Endothelial cell (in vitro differentiated cells): ENCODE measurements at regions not wholly inside any gene's neighbourhood (a gene's known extent, or its start where the extent isn't known, plus 50 kb on each side); places are given as distances from the start of the nearest gene placed in this dataset.

Experiments used
- DNase-seq: peaks from one replicate; pipeline ENCODE4 v3.0.0; 2021; ENCODE audit warnings: low spot score
- H3K27ac Mint-ChIP-seq: one replicate; pipeline ENCODE4 v1.8.0; 2021; ENCODE audit warnings: mixed read lengths, inconsistent platforms; ENCODE audit not compliant: unreplicated experiment
- H3K27me3 Mint-ChIP-seq: one replicate; pipeline ENCODE4 v1.8.0; 2021; ENCODE audit warnings: mild to moderate bottlenecking, moderate library complexity, mixed read lengths, inconsistent platforms; ENCODE audit not compliant: unreplicated experiment
- H3K36me3 Mint-ChIP-seq: one replicate; pipeline ENCODE4 v1.8.0; 2021; ENCODE audit warnings: mild to moderate bottlenecking, low read depth, mixed read lengths, inconsistent platforms; ENCODE audit not compliant: unreplicated experiment
- H3K4me1 Mint-ChIP-seq: one replicate; pipeline ENCODE4 v1.8.0; 2021; ENCODE audit warnings: mild to moderate bottlenecking, mixed read lengths, inconsistent platforms; ENCODE audit not compliant: unreplicated experiment
- H3K4me3 Mint-ChIP-seq: one replicate; pipeline ENCODE4 v1.8.0; 2021; ENCODE audit warnings: mild to moderate bottlenecking, mixed read lengths, inconsistent platforms; ENCODE audit not compliant: unreplicated experiment
- H3K9me3 Mint-ChIP-seq: one replicate; pipeline ENCODE4 v1.8.0; 2021; ENCODE audit warnings: mixed read lengths, inconsistent platforms; ENCODE audit not compliant: unreplicated experiment
- TF ChIP-seq, protein P1 (sequence below): fragments of 200-600 bp; sonication (generic); IDR thresholded peaks from one replicate; pipeline ENCODE4 v1.5.0; 2021; ENCODE audit warnings: antibody characterized with exemption; ENCODE audit not compliant: unreplicated experiment

DNA sequence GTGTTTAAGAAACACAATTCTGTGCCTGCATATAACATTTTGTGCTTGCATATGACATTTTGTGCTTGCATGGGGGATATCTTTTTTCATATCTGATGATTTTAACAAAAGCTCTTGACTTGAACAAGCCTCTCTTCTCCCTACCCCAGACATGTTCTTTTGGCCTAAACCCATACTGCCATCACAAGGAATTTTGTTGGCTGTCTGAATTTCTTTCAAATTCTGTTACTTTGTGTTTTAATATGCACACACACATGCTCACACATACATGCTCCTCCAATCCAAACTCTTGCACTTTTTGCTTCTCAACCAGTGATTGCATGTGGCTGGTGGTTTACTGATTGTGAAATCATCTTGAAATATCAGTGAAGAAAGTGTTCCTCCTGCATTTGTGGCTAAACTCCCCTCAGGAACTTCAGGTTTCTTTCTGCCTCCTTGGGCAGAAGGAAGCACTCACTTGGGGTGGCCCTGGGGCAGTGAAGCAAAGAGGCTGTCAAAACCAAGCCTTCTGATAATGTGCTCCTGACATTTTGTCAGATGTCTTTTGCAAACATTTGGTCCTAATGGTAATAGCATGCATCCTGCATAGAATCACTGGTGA is 377.2 kb upstream of the KLF4 start:
- no peak for DNase-seq
- no peaks in the 10 kb centered on the region for H3K4me1 Mint-ChIP-seq
- peaks cover 2% of the 10 kb centered on the region for H3K27me3 Mint-ChIP-seq
- H3K27ac Mint-ChIP-seq, result no peak overlapping the region
- no peaks in the 10 kb centered on the region for H3K36me3 Mint-ChIP-seq
- H3K9me3 Mint-ChIP-seq, result no peaks in the 10 kb centered on the region
- TF ChIP-seq, protein P1, sequence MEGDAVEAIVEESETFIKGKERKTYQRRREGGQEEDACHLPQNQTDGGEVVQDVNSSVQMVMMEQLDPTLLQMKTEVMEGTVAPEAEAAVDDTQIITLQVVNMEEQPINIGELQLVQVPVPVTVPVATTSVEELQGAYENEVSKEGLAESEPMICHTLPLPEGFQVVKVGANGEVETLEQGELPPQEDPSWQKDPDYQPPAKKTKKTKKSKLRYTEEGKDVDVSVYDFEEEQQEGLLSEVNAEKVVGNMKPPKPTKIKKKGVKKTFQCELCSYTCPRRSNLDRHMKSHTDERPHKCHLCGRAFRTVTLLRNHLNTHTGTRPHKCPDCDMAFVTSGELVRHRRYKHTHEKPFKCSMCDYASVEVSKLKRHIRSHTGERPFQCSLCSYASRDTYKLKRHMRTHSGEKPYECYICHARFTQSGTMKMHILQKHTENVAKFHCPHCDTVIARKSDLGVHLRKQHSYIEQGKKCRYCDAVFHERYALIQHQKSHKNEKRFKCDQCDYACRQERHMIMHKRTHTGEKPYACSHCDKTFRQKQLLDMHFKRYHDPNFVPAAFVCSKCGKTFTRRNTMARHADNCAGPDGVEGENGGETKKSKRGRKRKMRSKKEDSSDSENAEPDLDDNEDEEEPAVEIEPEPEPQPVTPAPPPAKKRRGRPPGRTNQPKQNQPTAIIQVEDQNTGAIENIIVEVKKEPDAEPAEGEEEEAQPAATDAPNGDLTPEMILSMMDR, result no peak
- no peak overlapping the region for H3K4me3 Mint-ChIP-seq

DNA sequence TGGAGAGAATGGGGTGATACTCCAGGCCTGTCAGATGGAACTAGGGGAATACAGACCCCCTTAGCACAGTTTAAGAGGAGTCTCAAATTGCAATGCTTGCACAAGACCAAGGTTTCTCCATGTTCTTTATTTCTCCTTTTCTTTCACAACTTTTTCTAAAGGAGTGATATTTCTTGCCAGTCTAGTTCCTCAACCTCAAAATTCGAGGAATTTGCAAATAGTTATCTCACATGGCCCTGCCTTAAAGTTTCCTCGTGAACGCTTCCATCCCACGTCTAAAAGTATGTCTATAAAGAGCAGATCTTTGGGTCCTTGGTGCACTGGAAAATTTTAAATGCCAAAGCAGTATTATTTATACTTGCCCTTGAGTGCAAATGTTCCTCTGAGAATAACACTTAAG is 373.8 kb upstream of the KLF4 start:
- Mint-ChIP-seq H3K27ac (no peak overlapping the region), H3K4me1 (no peaks in the 10 kb centered on the region), H3K36me3 (no peaks in the 10 kb centered on the region), H3K27me3 (peaks cover 2% of the 10 kb centered on the region), H3K9me3 (no peaks in the 10 kb centered on the region), H3K4me3 (no peak overlapping the region)
- DNase-seq, result no peak
- TF ChIP-seq, protein P1, result no peak

DNA sequence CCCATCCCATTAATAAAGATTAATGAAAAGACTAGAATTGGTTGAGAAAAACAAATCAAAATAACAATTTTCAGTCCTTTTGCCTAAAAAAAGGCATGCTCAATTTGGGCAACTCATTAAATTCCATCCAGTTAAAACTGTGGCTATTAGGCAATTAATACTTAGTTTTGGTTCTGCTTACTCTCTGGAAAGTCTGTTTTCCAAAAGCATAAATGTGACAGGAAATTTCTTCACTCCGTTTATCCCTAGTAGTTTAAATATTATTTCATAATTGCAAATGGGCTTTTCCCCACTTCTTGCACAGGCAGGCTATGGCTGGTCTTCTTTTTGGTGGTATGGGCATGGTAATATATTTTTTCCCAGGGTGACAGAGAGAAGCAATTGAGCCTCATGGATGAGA is 373.3 kb upstream of the KLF4 start:
- Mint-ChIP-seq H3K27ac (no peak overlapping the region), H3K36me3 (no peaks in the 10 kb centered on the region), H3K4me3 (no peak overlapping the region), H3K27me3 (peaks cover 2% of the 10 kb centered on the region), H3K9me3 (no peaks in the 10 kb centered on the region), H3K4me1 (no peaks in the 10 kb centered on the region)
- DNase-seq, result no peak
- TF ChIP-seq, protein P1, result no peak

DNA sequence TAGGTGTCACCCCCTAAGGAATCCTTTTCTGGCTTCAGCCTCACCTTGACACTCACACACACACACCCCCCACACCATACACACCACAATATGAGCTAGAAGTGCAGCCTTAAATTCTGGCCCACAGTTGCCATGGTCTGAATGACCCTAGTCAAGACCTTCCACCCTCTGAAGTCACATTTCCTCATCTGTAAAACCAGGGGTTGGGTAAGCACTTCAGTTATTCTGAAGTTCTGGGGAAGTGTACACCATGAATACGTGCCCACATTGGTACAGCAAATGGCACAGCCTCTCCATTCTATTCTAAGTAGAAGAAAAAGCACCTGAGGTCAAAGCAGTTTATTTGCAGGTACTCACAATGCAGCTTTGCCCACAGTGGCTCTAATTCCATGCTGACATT is 372.8 kb upstream of the KLF4 start:
- Mint-ChIP-seq H3K4me3 (no peak overlapping the region), H3K4me1 (no peaks in the 10 kb centered on the region), H3K27ac (no peak overlapping the region), H3K27me3 (peaks cover 2% of the 10 kb centered on the region), H3K9me3 (no peaks in the 10 kb centered on the region), H3K36me3 (no peaks in the 10 kb centered on the region)
- TF ChIP-seq, protein P1, result no peak
- no peak for DNase-seq

DNA sequence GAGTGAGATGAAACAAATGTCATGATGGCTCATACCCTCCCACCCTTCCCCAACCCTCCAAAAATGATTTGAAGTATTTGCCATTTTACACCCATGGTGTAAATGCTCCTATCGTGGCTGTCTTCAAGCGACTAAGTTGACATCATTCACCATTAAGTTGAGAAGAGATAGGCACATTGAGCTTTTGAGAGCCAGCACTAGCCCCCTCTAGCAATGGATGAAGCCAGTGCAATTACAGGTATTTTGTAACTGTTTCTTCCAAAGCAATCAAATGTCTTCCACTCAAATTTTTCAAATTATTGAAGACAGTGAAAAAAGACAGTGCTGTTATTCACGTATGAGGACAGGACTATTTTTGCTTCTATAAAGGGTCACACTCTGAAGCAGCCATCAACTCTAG is 371.5 kb upstream of the KLF4 start:
- Mint-ChIP-seq H3K4me3 (no peak overlapping the region), H3K9me3 (no peaks in the 10 kb centered on the region), H3K27me3 (no peaks in the 10 kb centered on the region), H3K4me1 (no peaks in the 10 kb centered on the region), H3K36me3 (no peaks in the 10 kb centered on the region), H3K27ac (no peak overlapping the region)
- DNase-seq, result no peak
- TF ChIP-seq, protein P1, result no peak
